GM21526 (cell line): ENCODE measurements at regions not wholly inside any gene's neighbourhood (a gene's known extent, or its start where the extent isn't known, plus 50 kb on each side); places are given as distances from the start of the nearest gene placed in this dataset.
"Not testable (repeated sequence)": the region's sequence is repeated elsewhere in the genome, so short reads cannot be mapped to it uniquely, and the experiment has no call there.

Experiments used
- ATAC-seq: cut with Tn5 transposase; IDR thresholded peaks from one replicate; pipeline ENCODE4 v1.9.1; 2021; ENCODE audit warnings: moderate library complexity; ENCODE audit not compliant: unreplicated experiment, low FRiP score

- no peak for ATAC-seq
Measured at GRCh38 chrX:5708251-5708650, 520.4 kb downstream of the NLGN4X start.

GRCh38 chrX:5702890-5703289 lies 525.8 kb downstream of the NLGN4X start:
- no peak for ATAC-seq

- no peak for ATAC-seq
Measured at GRCh38 chrX:5695971-5696370, 532.7 kb downstream of the NLGN4X start.

- ATAC-seq: no peak
Measured at GRCh38 chrX:5683996-5684395, 544.7 kb downstream of the NLGN4X start.

DNA sequence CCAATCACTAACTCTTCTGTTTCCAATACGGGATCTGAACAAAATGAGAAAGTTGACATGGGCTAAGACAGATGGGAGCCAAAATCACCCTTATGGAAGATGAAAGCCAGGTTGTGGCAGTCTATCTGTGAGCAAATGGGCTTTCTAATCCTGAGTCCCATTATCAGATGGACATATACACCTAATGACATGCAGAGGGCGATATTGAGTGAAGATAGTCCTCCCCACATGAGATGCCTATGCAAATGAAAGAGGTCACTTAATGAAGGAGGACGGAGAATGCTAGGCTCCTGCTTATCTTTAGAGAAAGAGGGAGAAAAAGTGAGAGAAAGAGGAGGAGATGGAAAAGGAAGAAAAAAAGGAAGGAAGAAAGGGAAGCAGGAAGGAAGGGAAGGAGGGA lies 547.5 kb downstream of the NLGN4X start:
- peak; percentile 71 for ATAC-seq

- no peak for ATAC-seq
Measured at GRCh38 chrX:5674036-5674435, 554.6 kb downstream of the NLGN4X start.

DNA sequence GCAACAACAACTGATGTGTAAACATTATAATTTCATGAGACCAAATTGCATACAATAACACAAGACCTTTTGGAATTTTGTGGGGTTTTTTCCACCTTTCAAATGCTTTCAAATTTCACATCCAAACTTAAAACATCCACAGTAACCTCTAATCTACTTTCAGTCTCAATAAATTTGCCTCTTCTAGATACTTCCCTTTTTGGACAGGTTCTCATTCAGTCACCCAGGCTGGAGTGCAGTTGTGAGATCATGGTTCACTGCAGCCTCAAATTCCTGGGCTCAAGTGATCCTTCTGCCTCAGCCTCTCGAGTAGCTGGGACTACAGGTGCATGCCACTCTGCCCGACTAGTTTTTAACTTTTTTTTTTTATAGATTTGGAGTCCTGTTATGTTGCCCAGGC lies 556.6 kb downstream of the NLGN4X start:
- peak; percentile 69 for ATAC-seq

GRCh38 chrX:5666689-5667088 lies 562.0 kb downstream of the NLGN4X start:
- not testable (repeated sequence) for ATAC-seq

GRCh38 chrX:5656544-5656943 lies 572.1 kb downstream of the NLGN4X start:
- no peak for ATAC-seq

DNA sequence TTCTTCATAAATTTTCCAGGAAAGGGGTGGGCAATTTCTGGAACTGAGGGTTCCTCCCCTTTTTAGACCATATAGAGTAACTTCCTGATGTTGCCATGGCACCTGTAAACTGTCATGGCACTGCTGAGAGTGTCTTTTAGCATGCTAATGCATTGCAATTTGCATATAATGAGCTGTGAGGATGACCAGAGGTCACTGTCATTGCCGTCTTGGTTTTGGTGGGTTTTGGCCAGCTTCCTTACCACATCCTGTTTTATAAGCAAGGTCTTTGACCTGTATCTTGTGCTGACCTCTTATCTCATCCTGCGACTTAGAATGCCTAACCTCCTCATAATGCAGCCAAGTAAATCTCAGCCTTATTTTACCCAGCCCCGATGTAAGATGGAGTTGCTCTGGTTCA lies 577.8 kb downstream of the NLGN4X start:
- ATAC-seq: no peak

GRCh38 chrX:5648941-5649568 lies 579.6 kb downstream of the NLGN4X start:
- ATAC-seq: no peak

DNA sequence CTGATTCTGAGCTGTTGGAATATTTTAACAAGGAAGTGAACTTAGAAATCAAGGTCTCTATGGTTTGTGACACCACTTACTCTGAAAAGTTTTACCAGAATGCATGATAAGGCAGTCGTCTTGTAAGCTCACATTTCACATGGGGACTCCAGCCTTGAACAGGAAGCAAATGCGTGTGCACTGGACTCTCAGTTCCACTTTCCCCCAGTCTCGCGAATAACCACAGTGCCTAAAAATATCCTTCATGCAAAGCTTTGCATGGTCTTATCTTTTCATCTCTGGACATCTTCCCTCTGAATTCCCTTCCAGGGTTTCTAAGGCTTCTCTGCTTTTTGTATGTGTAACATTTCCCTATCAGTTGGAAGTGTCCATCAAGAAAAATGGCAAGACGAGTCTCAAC lies 581.8 kb downstream of the NLGN4X start:
- ATAC-seq: peak; percentile 99

- ATAC-seq: no peak
Measured at GRCh38 chrX:5644776-5645175, 583.9 kb downstream of the NLGN4X start.

GRCh38 chrX:5640071-5640470 lies 588.6 kb downstream of the NLGN4X start:
- no peak for ATAC-seq

- no peak for ATAC-seq
Measured at GRCh38 chrX:5638572-5638971, 590.1 kb downstream of the NLGN4X start.

DNA sequence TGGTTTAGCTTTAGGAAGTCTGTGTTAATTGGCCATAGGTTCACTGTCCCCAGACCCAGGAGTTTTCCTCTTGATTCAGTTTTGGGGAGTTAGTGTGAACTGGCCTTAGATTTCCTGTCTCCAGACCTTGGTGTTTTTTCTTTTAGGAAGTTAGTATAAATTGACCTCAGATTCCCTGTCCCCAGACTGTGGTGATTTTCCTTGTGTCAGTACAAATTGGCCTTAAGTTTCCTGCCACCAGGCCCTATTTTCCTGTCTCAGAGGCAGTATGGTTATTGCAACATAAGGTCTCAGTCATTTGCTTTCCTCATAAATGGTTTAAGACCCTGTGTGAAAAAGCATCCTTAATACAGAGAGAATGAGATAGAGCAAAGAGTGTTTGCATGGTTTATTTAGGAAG lies 595.8 kb downstream of the NLGN4X start:
- ATAC-seq: no peak

DNA sequence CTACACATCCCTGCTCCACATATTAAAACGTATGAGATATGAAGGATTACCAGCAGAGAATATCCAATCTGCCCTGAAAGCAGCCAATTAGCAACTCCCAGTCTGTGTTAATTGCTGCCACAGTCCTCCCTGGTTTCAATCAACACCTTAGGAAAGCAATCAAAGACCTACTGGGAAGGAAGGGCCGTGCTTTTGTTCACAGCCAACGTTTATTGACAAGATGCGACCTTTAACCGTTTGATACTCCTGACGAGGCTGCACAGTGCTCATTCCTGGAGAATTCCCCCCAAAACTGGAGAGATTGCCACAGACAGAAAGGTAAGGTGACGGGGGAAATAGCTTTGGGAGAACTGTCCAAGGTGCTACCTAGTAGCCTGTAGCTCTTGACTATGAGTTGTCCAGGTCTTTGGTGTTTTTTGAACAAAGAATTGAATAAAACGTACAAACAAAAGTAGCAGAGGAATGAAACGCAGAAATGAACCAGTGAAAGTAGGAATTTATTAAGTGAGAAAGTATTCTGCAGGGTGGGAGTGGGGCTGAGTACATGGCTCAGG lies 596.5 kb downstream of the NLGN4X start:
- ATAC-seq: no peak

DNA sequence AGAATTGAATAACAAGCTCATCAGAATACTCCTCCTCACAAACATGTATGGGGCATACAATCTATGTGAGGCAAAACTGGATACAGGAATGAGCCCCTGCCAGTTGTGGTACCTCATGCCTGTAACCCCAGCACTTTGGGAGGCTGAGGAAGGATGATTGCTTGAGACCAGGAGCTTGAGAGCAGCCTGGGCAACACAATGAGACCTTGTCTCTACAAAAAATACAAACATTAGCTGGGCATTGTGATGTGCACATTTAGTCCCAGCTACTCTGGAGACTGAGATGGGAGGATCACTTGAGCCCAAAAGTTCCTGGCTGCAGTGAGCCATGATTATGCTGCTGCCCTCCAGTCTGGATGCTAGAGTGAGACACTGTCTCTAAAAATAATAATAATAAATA lies 611.0 kb downstream of the NLGN4X start:
- no peak for ATAC-seq

DNA sequence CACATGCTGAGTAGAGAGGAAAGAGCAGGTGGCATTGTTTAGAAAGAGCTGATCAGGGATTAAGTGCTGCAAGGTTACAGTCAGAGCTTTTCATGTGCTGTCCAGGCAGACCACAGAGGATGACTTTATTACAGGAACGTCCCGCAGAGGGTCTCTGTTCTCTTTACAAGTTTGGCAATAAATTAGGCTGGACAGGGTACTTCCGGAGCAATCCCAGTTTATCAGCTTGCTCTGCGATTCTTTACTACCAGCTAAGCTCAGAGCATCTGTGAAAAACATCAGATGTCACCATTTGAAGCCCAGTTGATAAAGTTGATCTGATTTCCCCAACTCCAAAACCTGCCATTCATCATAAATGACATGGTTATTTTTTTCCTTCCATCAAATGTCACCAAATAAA lies 633.1 kb downstream of the NLGN4X start:
- ATAC-seq: no peak

- no peak for ATAC-seq
Measured at GRCh38 chrX:5586726-5587125, 641.9 kb downstream of the NLGN4X start.

DNA sequence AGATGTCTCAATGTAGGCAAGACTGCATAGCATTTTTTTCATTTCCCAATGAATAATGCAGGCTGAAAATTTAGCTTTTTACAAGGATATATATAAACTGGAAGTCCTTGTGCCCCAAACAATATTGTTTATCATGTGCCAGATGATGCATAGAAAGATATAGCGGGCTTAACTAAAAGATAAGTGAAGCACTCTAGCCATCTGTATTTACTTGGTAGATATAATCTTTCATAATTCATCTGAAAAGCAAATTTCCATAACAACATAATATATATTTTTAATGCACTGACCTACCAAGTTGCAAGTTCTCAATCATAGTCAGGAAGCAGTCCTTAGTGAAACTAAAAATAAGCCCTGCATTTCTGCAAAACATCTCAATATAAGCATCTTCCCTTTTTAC lies 653.3 kb downstream of the NLGN4X start:
- no peak for ATAC-seq

DNA sequence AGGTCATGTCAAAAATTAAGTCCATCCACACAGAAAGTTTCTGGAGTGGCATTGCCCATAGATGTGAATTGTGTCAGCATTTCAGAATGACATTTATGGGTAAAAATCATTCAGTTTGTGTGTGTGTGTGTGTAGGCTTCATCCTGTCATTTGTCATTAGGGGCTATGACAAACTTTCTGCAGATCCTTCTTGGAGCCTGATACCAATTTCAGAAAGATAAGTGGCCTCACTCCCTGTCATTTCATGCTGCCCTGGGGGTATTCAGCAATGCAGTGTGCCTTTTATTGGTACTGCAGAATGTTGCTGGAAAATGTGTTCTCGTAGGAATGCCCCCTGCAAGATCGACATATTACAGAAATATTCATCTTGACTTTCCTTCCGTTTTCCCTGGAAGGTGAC lies 659.7 kb downstream of the NLGN4X start:
- no peak for ATAC-seq

GRCh38 chrX:5559386-5559785 lies 669.3 kb downstream of the NLGN4X start:
- ATAC-seq: no peak
